Activated CD8-positive, alpha-beta T cell treated with anti-CD3 and anti-CD28 coated beads for 36 hours (primary cell): ENCODE measurements at regions not wholly inside any gene's neighbourhood (a gene's known extent, or its start where the extent isn't known, plus 50 kb on each side); places are given as distances from the start of the nearest gene placed in this dataset.

Source experiments
- ATAC-seq: fragments of 200-7000 bp; cut with Tn5 transposase; one replicate; pipeline ENCODE4 v1.10.0; 2021; ENCODE audit warnings: mild to moderate bottlenecking, moderate library complexity
- CTCF ChIA-PET: fragments of 350-600 bp; sonication (Branson Sonifier 250); formaldehyde crosslinking; loops from one replicate; lab custom pipeline; 2021; ENCODE audit warnings: antibody characterized with exemption; lab: Charles Lee
- POLR2A ChIA-PET: fragments of 350-600 bp; sonication (Branson Sonifier 250); formaldehyde crosslinking; loops from one replicate; lab custom pipeline; 2021; ENCODE audit warnings: antibody characterized with exemption; lab: Charles Lee
- DNase-seq: peaks from one replicate; pipeline ENCODE4 v3.0.0-alpha.2; 2020
- H3K27ac Mint-ChIP-seq: one replicate; pipeline ENCODE4 v1.8.0; 2021; ENCODE audit warnings: mild to moderate bottlenecking, mixed read lengths
- H3K27me3 Mint-ChIP-seq: one replicate; pipeline ENCODE4 v1.8.0; 2021; ENCODE audit warnings: mixed read lengths
- H3K36me3 Mint-ChIP-seq: one replicate; pipeline ENCODE4 v1.8.0; 2021; ENCODE audit warnings: low read depth, mixed read lengths
- H3K4me1 Mint-ChIP-seq: one replicate; pipeline ENCODE4 v1.8.0; 2021; ENCODE audit warnings: low read depth, mixed read lengths
- H3K4me3 Mint-ChIP-seq: one replicate; pipeline ENCODE4 v1.8.0; 2021; ENCODE audit warnings: mild to moderate bottlenecking, moderate library complexity, mixed read lengths
- H3K9me3 Mint-ChIP-seq: one replicate; pipeline ENCODE4 v1.8.0; 2021; ENCODE audit warnings: mixed read lengths
- CTCF ChIP-seq: fragments of 200-600 bp; IDR thresholded peaks from one replicate; pipeline ENCODE4 v1.8.0; 2022; ENCODE audit warnings: antibody characterized with exemption, mild to moderate bottlenecking
- intact Hi-C: fragments of 100-400 bp; cut with micrococcal nuclease; formaldehyde crosslinking; loops from one replicate; pipeline ENCODE4 v1.10.0; 2022

GRCh38 chr12:111126331-111126730 is 206.0 kb upstream of the MYL2 start:
- no peaks in the 10 kb centered on the region for H3K4me1 Mint-ChIP-seq
- POLR2A ChIA-PET: no interaction called here

GRCh38 chr12:111124183-111124582 is 203.8 kb upstream of the MYL2 start:
- no peaks in the 10 kb centered on the region for H3K27me3 Mint-ChIP-seq
- H3K9me3 Mint-ChIP-seq: no peaks in the 10 kb centered on the region
- DNase-seq (no peak), ATAC-seq (no peak)
- CTCF ChIA-PET: no interaction called here
- no peak overlapping the region for H3K4me3 Mint-ChIP-seq
- TF ChIP-seq CTCF: no peak
- POLR2A ChIA-PET: no interaction called here
- no peaks in the 10 kb centered on the region for H3K4me1 Mint-ChIP-seq
- no peak overlapping the region for H3K27ac Mint-ChIP-seq
- no peaks in the 10 kb centered on the region for H3K36me3 Mint-ChIP-seq
- intact Hi-C loops: no loop called here

More at GRCh38 chr12:111126331-111126730, 206.0 kb upstream of the MYL2 start:
- no peak overlapping the region for H3K4me3 Mint-ChIP-seq
- no peaks in the 10 kb centered on the region for H3K36me3 Mint-ChIP-seq
- CTCF ChIA-PET: no interaction called here
- no peak overlapping the region for H3K27ac Mint-ChIP-seq
- no peak for TF ChIP-seq CTCF
- no peak for DNase-seq
- no peaks in the 10 kb centered on the region for H3K9me3 Mint-ChIP-seq
- intact Hi-C loops: no loop called here
- no peaks in the 10 kb centered on the region for H3K27me3 Mint-ChIP-seq
- ATAC-seq: no peak

- ATAC-seq (no peak), DNase-seq (no peak)
- H3K36me3 Mint-ChIP-seq: no peaks in the 10 kb centered on the region
- intact Hi-C loops: no loop called here
- ChIA-PET POLR2A (no interaction called here), CTCF (no interaction called here)
- no peak overlapping the region for H3K27ac Mint-ChIP-seq
- H3K4me3 Mint-ChIP-seq: no peak overlapping the region
- no peaks in the 10 kb centered on the region for H3K27me3 Mint-ChIP-seq
- TF ChIP-seq CTCF: no peak
- no peaks in the 10 kb centered on the region for H3K4me1 Mint-ChIP-seq
- H3K9me3 Mint-ChIP-seq: no peaks in the 10 kb centered on the region
Measured at GRCh38 chr12:111123390-111123789, 203.0 kb upstream of the MYL2 start.

GRCh38 chr12:111122458-111122878 is 202.1 kb upstream of the MYL2 start:
- TF ChIP-seq CTCF: no peak
- H3K36me3 Mint-ChIP-seq: no peaks in the 10 kb centered on the region
- no peak overlapping the region for H3K27ac Mint-ChIP-seq
- no peaks in the 10 kb centered on the region for H3K4me1 Mint-ChIP-seq
- intact Hi-C loops: no loop called here
- ATAC-seq: no peak
- CTCF ChIA-PET: no interaction called here
- H3K9me3 Mint-ChIP-seq: no peaks in the 10 kb centered on the region
- DNase-seq: no peak
- POLR2A ChIA-PET: no interaction called here
- H3K27me3 Mint-ChIP-seq: no peaks in the 10 kb centered on the region
- H3K4me3 Mint-ChIP-seq: no peak overlapping the region

GRCh38 chr12:111121840-111122239 is 201.5 kb upstream of the MYL2 start:
- TF ChIP-seq CTCF: no peak
- Mint-ChIP-seq H3K4me1 (no peaks in the 10 kb centered on the region), H3K4me3 (no peak overlapping the region), H3K27me3 (no peaks in the 10 kb centered on the region), H3K9me3 (no peaks in the 10 kb centered on the region), H3K27ac (no peak overlapping the region), H3K36me3 (no peaks in the 10 kb centered on the region)
- DNase-seq (no peak), ATAC-seq (no peak)
- intact Hi-C loops: no loop called here
- ChIA-PET CTCF (no interaction called here), POLR2A (no interaction called here)
